ENCODE measurements at regions not wholly inside any gene's neighbourhood (a gene's known extent, or its start where the extent isn't known, plus 50 kb on each side); places are given as distances from the start of the nearest gene placed in this dataset.
A peak's percentile ranks its signal among the peaks of the same experiment; 100 is the strongest.

DNA sequence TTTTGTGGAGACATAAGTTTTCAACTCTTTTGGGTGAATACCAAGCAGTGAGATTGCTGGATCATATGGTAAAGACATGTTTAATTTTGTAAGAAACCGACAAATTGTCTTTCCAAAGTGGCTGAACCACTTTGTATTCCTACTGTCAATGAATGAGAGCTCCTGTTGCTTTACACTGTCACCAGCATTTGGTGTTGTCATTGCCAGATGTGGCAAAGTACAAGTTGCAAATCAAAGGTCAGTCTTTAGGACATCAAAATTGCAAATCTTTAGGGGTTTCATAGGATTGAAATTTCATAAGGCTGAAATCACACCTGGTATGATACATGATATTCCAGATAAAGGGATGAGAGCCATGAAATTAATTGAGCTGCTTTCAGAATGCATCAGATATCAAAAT is 67.7 kb upstream of the ELOVL6 start:
- no peak overlapping the region for H3K27ac ChIP-seq (ENCODE audit: low read depth in 2 of 2, low read length in 2 of 2)
- no peak for FAIRE-seq
- H3K9me3 ChIP-seq (ENCODE audit: control insufficient read depth in 2 of 3, insufficient read depth in 1 of 3, low read length in 3 of 3), result no peaks in the 10 kb centered on the region
- TF ChIP-seq, protein P1, sequence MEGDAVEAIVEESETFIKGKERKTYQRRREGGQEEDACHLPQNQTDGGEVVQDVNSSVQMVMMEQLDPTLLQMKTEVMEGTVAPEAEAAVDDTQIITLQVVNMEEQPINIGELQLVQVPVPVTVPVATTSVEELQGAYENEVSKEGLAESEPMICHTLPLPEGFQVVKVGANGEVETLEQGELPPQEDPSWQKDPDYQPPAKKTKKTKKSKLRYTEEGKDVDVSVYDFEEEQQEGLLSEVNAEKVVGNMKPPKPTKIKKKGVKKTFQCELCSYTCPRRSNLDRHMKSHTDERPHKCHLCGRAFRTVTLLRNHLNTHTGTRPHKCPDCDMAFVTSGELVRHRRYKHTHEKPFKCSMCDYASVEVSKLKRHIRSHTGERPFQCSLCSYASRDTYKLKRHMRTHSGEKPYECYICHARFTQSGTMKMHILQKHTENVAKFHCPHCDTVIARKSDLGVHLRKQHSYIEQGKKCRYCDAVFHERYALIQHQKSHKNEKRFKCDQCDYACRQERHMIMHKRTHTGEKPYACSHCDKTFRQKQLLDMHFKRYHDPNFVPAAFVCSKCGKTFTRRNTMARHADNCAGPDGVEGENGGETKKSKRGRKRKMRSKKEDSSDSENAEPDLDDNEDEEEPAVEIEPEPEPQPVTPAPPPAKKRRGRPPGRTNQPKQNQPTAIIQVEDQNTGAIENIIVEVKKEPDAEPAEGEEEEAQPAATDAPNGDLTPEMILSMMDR (IDR thresholded peaks at IDR 0.05; ENCODE audit: borderline replicate concordance, extremely low read depth, insufficient read depth), result no peak
- no peaks in the 10 kb centered on the region for H3K4me1 ChIP-seq (ENCODE audit: control insufficient read depth in 2 of 3, insufficient read depth in 2 of 3, low read depth in 1 of 3, low read length in 3 of 3)
- H3K9ac ChIP-seq (ENCODE audit: low read length in 3 of 3), result no peak overlapping the region
- no peak overlapping the region for H3K4me3 ChIP-seq (ENCODE audit: low read length in 3 of 3)
- H3K27me3 ChIP-seq (ENCODE audit: control insufficient read depth, insufficient read depth, low read length), result no peaks in the 10 kb centered on the region
- DNase-seq, result no peak
- intact Hi-C loops (cut with DNase I), result no loop called here
- H3K36me3 ChIP-seq (ENCODE audit: control insufficient read depth in 2 of 3, insufficient read depth in 3 of 3, low read length in 3 of 3), result no peaks in the 10 kb centered on the region

DNA sequence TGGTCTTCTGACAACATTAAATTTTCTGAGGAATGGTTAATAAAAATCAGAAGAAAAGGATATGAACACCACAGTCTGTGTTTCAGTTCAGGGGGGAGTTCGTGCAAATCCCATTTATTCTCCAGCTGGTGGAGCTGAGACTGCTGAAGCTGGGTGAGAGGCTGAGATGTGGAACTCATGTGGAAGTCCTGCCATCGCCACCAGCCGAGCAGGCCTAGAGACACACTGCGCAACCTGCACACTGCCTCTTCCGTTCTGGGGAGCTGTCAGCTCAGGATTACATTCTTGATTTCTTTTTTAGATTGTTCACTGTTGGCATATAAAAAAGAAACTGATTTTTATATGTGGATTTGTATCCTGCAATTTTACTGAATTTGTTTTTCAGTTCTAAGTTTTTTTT is 66.6 kb upstream of the ELOVL6 start:
- TF ChIP-seq, protein P1 (IDR thresholded peaks at IDR 0.05; ENCODE audit: borderline replicate concordance, extremely low read depth, insufficient read depth), result no peak
- H3K27me3 ChIP-seq (ENCODE audit: control insufficient read depth, insufficient read depth, low read length), result no peaks in the 10 kb centered on the region
- H3K9ac ChIP-seq (ENCODE audit: low read length in 3 of 3), result no peak overlapping the region
- FAIRE-seq (no peak), DNase-seq (no peak)
- no peak overlapping the region for H3K4me3 ChIP-seq (ENCODE audit: low read length in 3 of 3)
- intact Hi-C loops (cut with DNase I), result no loop called here
- no peaks in the 10 kb centered on the region for H3K4me1 ChIP-seq (ENCODE audit: control insufficient read depth in 2 of 3, insufficient read depth in 2 of 3, low read depth in 1 of 3, low read length in 3 of 3)
- no peak overlapping the region for H3K27ac ChIP-seq (ENCODE audit: low read depth in 2 of 2, low read length in 2 of 2)
- H3K36me3 ChIP-seq (ENCODE audit: control insufficient read depth in 2 of 3, insufficient read depth in 3 of 3, low read length in 3 of 3), result no peaks in the 10 kb centered on the region
- no peaks in the 10 kb centered on the region for H3K9me3 ChIP-seq (ENCODE audit: control insufficient read depth in 2 of 3, insufficient read depth in 1 of 3, low read length in 3 of 3)

- no peaks in the 10 kb centered on the region for H3K9me3 ChIP-seq (ENCODE audit: control insufficient read depth in 2 of 3, insufficient read depth in 1 of 3, low read length in 3 of 3)
- H3K4me3 ChIP-seq (ENCODE audit: low read length in 3 of 3), result no peak overlapping the region
- no peak overlapping the region for H3K27ac ChIP-seq (ENCODE audit: low read depth in 2 of 2, low read length in 2 of 2)
- H3K9ac ChIP-seq (ENCODE audit: low read length in 3 of 3), result no peak overlapping the region
- H3K27me3 ChIP-seq (ENCODE audit: control insufficient read depth, insufficient read depth, low read length), result no peaks in the 10 kb centered on the region
- intact Hi-C loops (cut with DNase I), result no loop called here
- H3K36me3 ChIP-seq (ENCODE audit: control insufficient read depth in 2 of 3, insufficient read depth in 3 of 3, low read length in 3 of 3), result no peaks in the 10 kb centered on the region
- no peak for DNase-seq
- H3K4me1 ChIP-seq (ENCODE audit: control insufficient read depth in 2 of 3, insufficient read depth in 2 of 3, low read depth in 1 of 3, low read length in 3 of 3), result no peaks in the 10 kb centered on the region
- FAIRE-seq, result no peak
- TF ChIP-seq, protein P1 (IDR thresholded peaks at IDR 0.05; ENCODE audit: borderline replicate concordance, extremely low read depth, insufficient read depth), result no peak
Measured at GRCh38 chr4:110260299-110260698, 61.9 kb upstream of the ELOVL6 start.

DNA sequence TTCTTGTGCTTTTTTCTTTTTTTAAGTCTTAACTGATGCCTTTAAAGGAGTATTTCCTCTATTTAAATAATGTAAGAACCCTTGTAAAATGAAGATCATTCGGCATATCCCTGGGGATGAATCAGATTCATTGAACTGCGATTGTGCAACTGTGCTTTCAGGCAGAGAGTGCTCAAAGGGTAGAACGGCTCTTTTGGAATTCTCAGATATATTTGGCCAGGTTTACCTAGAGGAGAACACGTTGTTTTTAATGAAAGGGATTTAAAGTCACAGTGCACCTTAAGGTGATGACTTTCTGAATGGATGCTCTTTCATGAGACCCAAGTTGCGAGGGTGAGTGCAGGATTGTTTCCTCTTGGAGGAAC is 51.6 kb upstream of the ELOVL6 start:
- H3K4me1 ChIP-seq (ENCODE audit: control insufficient read depth in 2 of 3, insufficient read depth in 2 of 3, low read depth in 1 of 3, low read length in 3 of 3), result no peaks in the 10 kb centered on the region

More for the DNA sequence above, 51.6 kb upstream of the ELOVL6 start:
- no peak for FAIRE-seq
- DNase-seq, result no peak
- H3K9me3 ChIP-seq (ENCODE audit: control insufficient read depth in 2 of 3, insufficient read depth in 1 of 3, low read length in 3 of 3), result no peaks in the 10 kb centered on the region
- H3K36me3 ChIP-seq (ENCODE audit: control insufficient read depth in 2 of 3, insufficient read depth in 3 of 3, low read length in 3 of 3), result no peaks in the 10 kb centered on the region
- TF ChIP-seq, protein P1 (IDR thresholded peaks at IDR 0.05; ENCODE audit: borderline replicate concordance, extremely low read depth, insufficient read depth), result no peak
- H3K9ac ChIP-seq (ENCODE audit: low read length in 3 of 3), result no peak overlapping the region
- H3K27ac ChIP-seq (ENCODE audit: low read depth in 2 of 2, low read length in 2 of 2), result no peak overlapping the region
- H3K4me3 ChIP-seq (ENCODE audit: low read length in 3 of 3), result peak overlapping the region in 1 of 3 donors; percentile 2
- no peaks in the 10 kb centered on the region for H3K27me3 ChIP-seq (ENCODE audit: control insufficient read depth, insufficient read depth, low read length)
- intact Hi-C loops (cut with DNase I), result no loop called here

Data from kidney (tissue), 13 donors.